ENCODE measurements at regions not wholly inside any gene's neighbourhood (a gene's known extent, or its start where the extent isn't known, plus 50 kb on each side); places are given as distances from the start of the nearest gene placed in this dataset.

DNA sequence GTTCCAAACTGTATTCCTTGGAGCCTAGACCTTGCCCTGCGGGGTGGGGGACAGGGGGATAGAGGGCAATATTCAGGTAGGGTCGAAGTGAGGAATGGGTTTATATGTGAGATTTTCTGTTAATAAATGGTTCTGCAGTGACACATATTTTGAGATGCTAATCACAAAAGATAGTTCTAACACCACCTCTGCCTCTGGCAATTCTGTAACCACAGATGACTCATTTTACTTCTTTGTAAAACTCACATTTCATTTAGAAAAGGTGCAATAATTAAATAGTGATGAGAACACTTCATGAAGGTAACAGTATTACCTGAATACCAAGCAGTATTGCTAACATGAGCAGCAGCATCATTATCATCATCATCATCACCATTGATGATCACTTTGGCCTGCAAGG, 306.6 kb downstream of the SUCLG1 start:
- TF ChIP-seq POLR2A (IDR thresholded peaks at IDR 0.05; ENCODE audit: low read length) (no peak), ZNF302 (CRISPR knock-in tag; IDR thresholded peaks at IDR 0.05) (no peak), JUNB (IDR thresholded peaks at IDR 0.05) (no peak)
